IMR-90 (cell line): ENCODE measurements at regions not wholly inside any gene's neighbourhood (a gene's known extent, or its start where the extent isn't known, plus 50 kb on each side); places are given as distances from the start of the nearest gene placed in this dataset.

Source experiments
- CEBPB ChIP-seq: IDR thresholded peaks from 2 replicates; pipeline ENCODE4 v1.6.1; 2012; ENCODE audit warnings: low read depth, low read length, improper control_type of control experiment
- CTCF ChIP-seq: conservative IDR thresholded peaks from 2 replicates; pipeline ENCODE4 v1.5.1; 2012; ENCODE audit warnings: mild to moderate bottlenecking, low read depth, low read length, improper control_type of control experiment
- MAFK ChIP-seq: IDR thresholded peaks from 2 replicates; pipeline ENCODE4 v1.6.1; 2012; ENCODE audit warnings: low read depth, low read length, improper control_type of control experiment
- MXI1 ChIP-seq: IDR thresholded peaks from 2 replicates; pipeline ENCODE4 v1.6.1; 2012; ENCODE audit warnings: low read depth, mild to moderate bottlenecking, low read length, moderate library complexity, borderline replicate concordance
- POLR2A ChIP-seq: IDR thresholded peaks from 2 replicates; pipeline ENCODE4 v1.6.1; 2012; ENCODE audit warnings: mild to moderate bottlenecking, low read depth, low read length
- SMC3 ChIP-seq: fragments of 150-350 bp; IDR thresholded peaks from 2 replicates; pipeline ENCODE4 v1.6.1; 2016; ENCODE audit warnings: low read depth, mild to moderate bottlenecking, antibody characterized with exemption, low read length, moderate library complexity

GRCh38 chr7:13181216-13181615 lies 493.8 kb downstream of the ARL4A start:
- TF ChIP-seq MAFK (no peak), SMC3 (no peak), CTCF (no peak), MXI1 (no peak), CEBPB (no peak), POLR2A (no peak)
